GM19240 (cell line): ENCODE measurements at regions not wholly inside any gene's neighbourhood (a gene's known extent, or its start where the extent isn't known, plus 50 kb on each side); places are given as distances from the start of the nearest gene placed in this dataset.
"Not testable (repeated sequence)": the region's sequence is repeated elsewhere in the genome, so short reads cannot be mapped to it uniquely, and the experiment has no call there.

Experiments
- DNase-seq: peaks from one replicate; pipeline ENCODE4 v3.0.0; 2011; ENCODE audit warnings: low spot score; ENCODE audit not compliant: insufficient read length

GRCh38 chr14:53365486-53366130 lies 212.5 kb upstream of the DDHD1 start:
- DNase-seq, result no peak

DNA sequence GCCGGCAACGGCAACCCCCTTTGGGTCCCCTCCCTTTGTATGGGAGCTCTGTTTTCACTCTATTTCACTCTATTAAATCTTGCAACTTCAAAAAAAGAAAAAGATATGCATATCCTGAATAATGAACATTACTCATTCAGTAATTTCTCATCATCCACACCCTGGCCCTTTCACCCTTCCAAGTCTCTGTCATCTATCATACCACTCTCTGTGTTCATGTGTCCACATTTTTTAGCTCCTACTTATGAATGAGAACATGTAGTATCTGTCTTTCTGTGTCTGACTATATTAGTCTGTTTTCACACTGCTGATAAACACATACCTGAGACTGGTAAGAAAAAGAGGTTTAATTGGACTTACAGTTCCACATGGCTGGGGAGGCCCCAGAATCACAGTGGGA lies 209.8 kb upstream of the DDHD1 start:
- DNase-seq, result not testable (repeated sequence)

DNA sequence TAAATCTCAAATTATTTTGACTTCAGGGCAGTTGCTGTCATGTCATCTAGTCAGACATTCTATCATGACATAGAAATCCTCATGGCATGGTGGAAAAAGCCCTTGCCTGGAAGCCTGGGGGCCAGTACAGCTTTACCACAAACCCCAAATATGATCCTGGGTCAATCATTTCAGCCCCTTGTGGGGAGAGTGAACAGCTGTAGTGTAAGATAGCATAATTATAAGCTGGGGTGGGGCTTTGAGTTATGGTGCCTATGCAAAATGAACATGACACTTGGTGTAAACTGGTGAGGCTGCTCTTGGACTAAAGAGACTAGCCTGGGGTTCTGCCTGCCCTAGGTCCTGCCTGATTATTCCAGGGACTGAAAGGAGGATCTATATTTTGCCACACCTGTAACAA lies 207.7 kb upstream of the DDHD1 start:
- DNase-seq, result no peak

DNA sequence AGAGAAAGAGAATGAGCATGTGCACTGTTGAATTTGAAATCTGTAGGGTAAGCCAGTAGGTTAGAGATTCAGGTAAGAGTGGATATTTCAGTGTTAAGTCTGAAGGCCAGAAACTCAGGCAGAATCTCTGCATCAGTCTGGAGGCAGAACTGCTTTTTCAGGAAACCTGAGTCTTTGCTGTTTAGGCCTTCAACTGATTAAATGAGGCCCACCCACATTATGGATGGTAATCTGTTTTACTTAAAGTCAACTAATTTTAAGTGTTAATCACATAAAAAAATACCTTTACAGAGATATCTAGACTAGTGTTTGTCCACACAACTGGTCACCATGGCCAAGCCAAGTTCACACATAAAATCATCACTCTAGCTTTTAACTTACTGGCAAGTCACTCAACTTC lies 205.0 kb upstream of the DDHD1 start:
- no peak for DNase-seq

DNA sequence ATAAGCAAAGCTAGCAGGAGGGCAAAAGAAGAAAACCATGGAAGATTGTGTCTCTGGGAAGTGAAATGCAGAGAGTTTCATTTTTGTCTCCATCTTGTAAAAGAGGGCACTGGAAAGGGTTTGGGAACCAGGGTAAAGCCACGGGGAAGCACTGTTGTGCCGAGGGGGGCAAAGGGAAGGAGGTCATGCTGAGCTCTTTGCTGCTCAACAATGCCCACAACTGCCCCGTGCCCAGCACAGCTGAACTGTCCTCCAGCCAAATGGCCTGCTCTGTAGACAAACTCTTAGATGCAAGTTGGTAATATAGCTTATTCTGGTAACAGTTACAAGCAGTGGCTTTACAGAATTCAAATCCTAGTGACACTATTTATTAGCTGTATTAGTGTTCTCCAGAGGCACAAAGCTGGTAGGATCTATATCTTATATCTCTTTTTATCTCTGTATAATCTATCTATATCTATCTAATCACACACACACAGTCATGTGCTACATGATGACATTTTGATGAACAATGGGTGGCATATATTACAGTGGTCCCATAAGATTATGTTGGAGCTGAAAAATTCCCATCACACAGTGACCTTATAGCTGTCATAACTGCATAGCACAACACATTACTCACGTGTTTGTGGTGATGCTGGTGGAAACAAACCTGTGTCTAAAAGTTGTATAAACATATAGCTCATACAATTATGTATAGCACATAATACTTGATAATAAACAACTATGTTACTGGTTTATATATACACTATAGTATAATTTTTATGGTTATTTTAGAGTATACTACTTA lies 203.4 kb upstream of the DDHD1 start:
- DNase-seq, result no peak

GRCh38 chr14:53355581-53356112 lies 202.5 kb upstream of the DDHD1 start:
- no peak for DNase-seq

DNA sequence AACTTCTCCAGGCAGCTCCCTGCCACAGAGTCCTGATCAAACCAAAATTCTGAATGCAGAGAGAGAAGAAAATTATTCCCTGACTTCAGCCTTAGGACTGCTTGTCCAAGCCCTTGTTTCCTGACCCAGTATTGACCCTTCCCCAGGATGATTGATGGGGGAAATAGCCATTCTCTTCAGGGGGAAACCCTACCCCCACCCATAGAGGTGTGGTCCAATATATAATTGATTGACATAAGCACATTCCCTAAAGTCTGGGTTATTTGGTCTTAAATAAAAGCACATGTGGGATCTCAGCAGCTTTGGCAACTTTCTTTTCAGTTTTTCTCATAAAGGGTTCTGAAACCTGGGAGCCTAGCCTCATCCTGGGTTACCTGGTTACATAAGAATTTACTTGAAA lies 201.2 kb upstream of the DDHD1 start:
- no peak for DNase-seq

DNA sequence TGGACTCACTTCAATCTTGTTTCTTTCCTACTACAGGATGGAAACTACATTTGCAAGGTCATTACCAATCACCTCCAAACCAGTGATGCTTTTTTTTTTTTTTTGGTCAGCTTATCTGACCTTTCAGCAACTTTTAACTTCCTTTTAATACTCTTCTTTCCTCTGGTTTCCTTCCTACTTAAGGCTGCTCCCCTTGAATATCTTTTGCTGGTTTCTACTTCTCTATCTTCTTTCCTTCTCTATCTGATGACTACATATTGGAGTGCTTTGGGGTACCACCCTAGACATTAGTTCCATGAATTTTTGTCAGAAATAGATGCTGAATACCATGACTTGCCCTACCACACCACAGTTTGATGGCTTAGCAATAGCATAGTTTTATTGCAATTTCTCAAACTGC lies 197.7 kb upstream of the DDHD1 start:
- DNase-seq, result no peak

DNA sequence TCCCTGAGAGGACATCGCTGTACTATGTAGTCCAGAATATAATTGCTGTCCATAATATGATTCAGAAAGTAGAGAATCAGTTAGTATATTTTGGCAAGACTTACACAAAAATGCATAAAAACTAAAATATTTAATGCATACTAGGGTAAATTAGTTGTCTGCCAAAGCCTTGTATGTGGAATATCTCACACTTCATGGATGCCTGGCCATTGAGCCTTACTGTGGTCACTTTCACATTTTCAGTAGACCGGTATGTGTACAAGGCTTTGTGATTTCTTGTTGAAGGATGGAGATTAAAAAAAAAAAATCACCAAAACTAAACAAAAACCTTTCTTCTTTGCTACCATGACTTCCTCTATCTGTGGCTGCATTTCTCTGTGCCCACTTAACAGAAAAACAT lies 197.3 kb upstream of the DDHD1 start:
- DNase-seq, result no peak

DNA sequence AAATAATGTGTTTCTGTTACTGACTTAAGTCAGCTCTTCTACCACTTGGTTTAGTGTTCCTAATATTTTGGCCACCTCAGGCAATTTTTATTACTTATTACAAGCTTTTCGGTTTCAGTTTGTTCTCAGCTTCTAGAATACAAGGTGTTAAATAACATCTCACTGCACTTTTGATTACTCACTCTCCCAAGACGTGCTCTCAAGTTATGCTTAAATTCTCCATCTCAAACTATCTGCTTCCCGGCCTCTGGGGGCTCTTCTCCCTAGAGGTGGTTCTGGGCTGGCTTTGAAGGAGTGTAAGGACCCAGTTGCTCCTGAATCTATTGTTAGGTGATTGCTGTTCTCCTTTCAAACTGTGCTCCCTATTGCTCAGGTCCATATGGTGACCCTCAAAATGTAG lies 193.9 kb upstream of the DDHD1 start:
- DNase-seq, result no peak

- DNase-seq, result no peak
These were observed 188.2 kb upstream of the DDHD1 start for GRCh38 chr14:53341324-53341723.

DNA sequence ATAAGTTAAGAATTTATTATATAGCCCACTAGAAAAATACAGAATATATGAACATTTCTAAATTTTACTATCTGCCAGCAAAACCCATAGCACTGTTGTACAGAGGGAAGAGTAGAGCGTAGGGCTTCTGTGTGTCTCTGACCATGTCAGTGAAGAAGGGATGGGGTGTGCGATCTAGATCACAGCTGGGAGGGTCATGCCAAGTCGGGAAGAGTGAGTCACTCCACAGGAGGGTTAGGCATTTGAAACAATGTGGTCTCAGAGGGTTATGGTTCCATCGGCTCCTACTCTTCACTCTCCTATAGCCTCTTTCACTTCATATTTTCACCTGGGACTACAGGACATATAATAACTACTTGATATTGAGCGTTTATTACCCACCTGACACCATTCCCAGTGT lies 185.1 kb upstream of the DDHD1 start:
- DNase-seq, result no peak

GRCh38 chr14:53336729-53337128 lies 183.6 kb upstream of the DDHD1 start:
- DNase-seq, result no peak

- no peak for DNase-seq
These were observed 180.7 kb upstream of the DDHD1 start for GRCh38 chr14:53333809-53334208.

DNA sequence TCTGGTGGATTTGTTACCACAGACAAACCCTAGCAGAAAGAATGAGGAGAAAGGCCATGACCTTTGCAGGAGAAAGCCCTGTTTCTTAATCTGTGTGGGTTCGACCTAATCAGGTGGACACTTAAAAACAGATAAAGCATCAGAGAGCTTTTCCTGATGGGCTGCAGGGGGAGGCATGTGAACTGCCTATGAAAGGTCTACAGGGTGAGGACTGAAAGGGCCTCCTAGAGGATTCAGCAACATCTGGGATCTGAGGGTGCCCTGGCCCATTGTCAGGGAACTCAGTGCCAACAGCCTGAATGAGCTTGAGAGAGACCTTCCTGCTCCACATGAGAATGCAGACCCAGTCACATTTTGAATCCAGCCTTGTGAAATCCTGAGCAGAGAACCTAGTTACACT lies 178.8 kb upstream of the DDHD1 start:
- DNase-seq, result no peak

DNA sequence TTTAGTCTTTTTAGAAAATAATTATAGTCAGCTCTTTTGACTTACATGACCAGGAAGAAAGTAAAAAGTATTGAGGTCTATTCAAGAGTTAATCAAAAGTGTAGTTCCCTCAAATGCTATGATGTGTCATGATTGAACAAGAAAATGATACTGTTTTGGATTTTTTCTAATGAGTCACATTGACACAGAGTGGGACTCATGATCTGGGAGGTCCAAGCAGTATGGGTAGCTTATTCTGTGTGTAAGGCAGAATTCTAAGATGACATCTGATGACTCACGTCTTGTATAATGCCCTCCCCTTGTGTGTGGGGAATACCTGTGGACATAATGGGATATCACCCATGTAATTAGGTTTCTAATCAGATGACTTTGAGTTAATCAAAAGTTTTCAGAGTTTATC lies 178.1 kb upstream of the DDHD1 start:
- no peak for DNase-seq

DNA sequence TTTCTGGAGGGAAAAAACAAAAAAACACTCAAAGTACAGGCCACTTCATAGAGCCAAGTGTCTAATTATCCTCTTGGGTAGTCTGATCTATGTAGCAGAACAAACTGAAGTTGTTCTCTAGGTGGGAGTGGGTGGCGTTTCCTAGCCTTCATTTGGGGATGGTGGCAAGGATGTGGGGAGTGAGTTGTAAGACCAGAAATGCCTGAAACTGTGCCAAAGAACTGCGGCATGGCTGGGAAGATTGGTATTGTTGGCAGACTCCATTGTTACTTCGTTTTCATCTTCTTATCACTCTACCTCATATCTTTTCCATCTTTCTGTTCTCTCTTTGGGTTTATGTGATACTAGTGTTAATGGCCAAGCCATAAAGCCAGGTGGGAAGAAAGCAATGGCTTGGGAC lies 177.3 kb upstream of the DDHD1 start:
- no peak for DNase-seq

DNA sequence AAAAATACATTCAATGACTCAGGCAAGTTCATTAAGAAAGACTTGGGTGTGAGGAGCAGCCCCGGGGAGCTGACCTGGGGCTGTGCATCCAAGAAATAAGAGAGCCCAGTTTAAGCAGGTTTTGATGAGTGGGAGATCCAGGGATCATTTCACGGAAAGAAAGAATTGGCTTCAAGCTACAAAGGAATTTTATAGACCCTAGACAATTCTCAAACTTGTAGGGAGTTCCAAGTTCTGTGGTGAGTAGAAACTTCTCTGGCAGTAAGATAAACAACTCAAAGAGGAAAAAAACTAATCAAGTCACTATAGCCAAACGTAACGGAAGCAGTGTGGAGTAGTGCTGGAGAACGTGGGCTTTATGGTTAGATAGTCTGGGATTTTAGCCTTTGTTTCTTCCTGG lies 175.7 kb upstream of the DDHD1 start:
- DNase-seq, result no peak

DNA sequence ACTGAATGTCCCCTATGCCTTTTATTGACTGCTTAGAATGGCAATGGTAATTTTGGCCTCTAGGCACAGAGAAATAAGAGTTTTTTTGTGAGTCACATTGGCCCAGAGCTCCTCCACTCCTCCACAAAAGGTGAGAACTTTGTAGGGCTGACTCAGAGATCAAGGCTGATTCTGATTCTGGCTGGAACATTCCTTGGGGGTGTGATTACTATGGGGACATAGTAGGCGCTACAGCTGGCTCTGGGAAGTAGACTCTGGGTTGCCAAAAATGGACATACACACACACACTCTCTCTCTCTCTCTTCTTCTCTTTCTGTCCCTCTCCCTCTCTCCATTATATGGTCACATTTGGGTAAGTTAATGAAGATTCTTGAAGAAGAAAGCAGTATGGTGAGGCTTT lies 174.6 kb upstream of the DDHD1 start:
- no peak for DNase-seq

GRCh38 chr14:53325176-53325806 lies 172.2 kb upstream of the DDHD1 start:
- no peak for DNase-seq

GRCh38 chr14:53316504-53316903 lies 163.4 kb upstream of the DDHD1 start:
- DNase-seq, result no peak

- no peak for DNase-seq
These were observed 157.3 kb upstream of the DDHD1 start for GRCh38 chr14:53310412-53310811.

DNA sequence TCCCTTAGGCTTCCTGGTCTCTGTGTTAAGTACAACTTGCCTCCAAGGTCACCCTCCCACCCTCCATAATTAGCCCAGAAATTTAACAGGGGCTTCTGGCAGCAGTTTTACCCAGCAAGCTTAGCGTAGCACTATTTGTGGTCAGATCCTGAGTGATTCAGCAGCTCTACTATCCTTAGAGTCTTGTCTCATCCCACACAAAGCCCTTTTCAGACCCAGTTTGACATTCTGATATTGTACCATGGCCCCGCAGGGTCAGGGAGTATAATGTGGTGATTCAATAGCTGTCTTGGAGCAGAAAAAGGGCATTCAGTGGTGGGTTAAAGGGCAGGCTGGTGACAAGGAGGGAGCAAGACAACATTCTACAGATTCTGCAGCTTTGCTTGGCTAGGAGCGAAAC lies 153.8 kb upstream of the DDHD1 start:
- DNase-seq, result no peak
